ES-I3 (cell line): ENCODE measurements at regions not wholly inside any gene's neighbourhood (a gene's known extent, or its start where the extent isn't known, plus 50 kb on each side); places are given as distances from the start of the nearest gene placed in this dataset.

Source experiments
- H3K36me3 ChIP-seq: 2 replicates; pipeline ENCODE4 v1.6.1; 2013; ENCODE audit warnings: mild to moderate bottlenecking, low read length, control low read depth, moderate library complexity; ENCODE audit not compliant: insufficient read depth
- H3K4me1 ChIP-seq: 2 replicates; pipeline ENCODE4 v1.6.1; 2013; ENCODE audit warnings: mild to moderate bottlenecking, control low read depth, low read length; ENCODE audit not compliant: insufficient read depth
- H3K9ac ChIP-seq: 2 replicates; pipeline ENCODE4 v1.6.1; 2013; ENCODE audit warnings: low read depth, mild to moderate bottlenecking, low read length, moderate library complexity
- H3K9me3 ChIP-seq: 2 replicates; pipeline ENCODE4 v1.6.1; 2013; ENCODE audit warnings: mild to moderate bottlenecking, low read length, moderate library complexity; ENCODE audit not compliant: control insufficient read depth, insufficient read depth

GRCh38 chr11:11789735-11790369, 51.9 kb upstream of the USP47 start:
- H3K9ac ChIP-seq: no peak overlapping the region
- no peaks in the 10 kb centered on the region; the same call in 1 of the 2 replicates for H3K4me1 ChIP-seq
- no peaks in the 10 kb centered on the region; the same call in 1 of the 2 replicates for H3K36me3 ChIP-seq
- no peaks in the 10 kb centered on the region for H3K9me3 ChIP-seq

- no peaks in the 10 kb centered on the region; the same call in 1 of the 2 replicates for H3K4me1 ChIP-seq
- no peak overlapping the region for H3K9ac ChIP-seq
- H3K9me3 ChIP-seq: no peaks in the 10 kb centered on the region
- no peaks in the 10 kb centered on the region; the same call in 1 of the 2 replicates for H3K36me3 ChIP-seq
These were observed 53.6 kb upstream of the USP47 start for GRCh38 chr11:11788063-11788710.

- no peaks in the 10 kb centered on the region; the same call in 1 of the 2 replicates for H3K36me3 ChIP-seq
- no peak overlapping the region for H3K9ac ChIP-seq
- H3K9me3 ChIP-seq: no peaks in the 10 kb centered on the region
- H3K4me1 ChIP-seq: no peaks in the 10 kb centered on the region; the same call in 1 of the 2 replicates
These were observed 54.3 kb upstream of the USP47 start for GRCh38 chr11:11787305-11788062.

GRCh38 chr11:11786771-11787170, 55.0 kb upstream of the USP47 start:
- H3K9me3 ChIP-seq: no peaks in the 10 kb centered on the region
- H3K9ac ChIP-seq: no peak overlapping the region
- no peaks in the 10 kb centered on the region; the same call in 1 of the 2 replicates for H3K4me1 ChIP-seq
- no peaks in the 10 kb centered on the region; the same call in 1 of the 2 replicates for H3K36me3 ChIP-seq

GRCh38 chr11:11786234-11786633, 55.5 kb upstream of the USP47 start:
- no peaks in the 10 kb centered on the region; the same call in 1 of the 2 replicates for H3K4me1 ChIP-seq
- no peaks in the 10 kb centered on the region for H3K9me3 ChIP-seq
- H3K36me3 ChIP-seq: no peaks in the 10 kb centered on the region; the same call in 1 of the 2 replicates
- no peak overlapping the region for H3K9ac ChIP-seq

GRCh38 chr11:11782532-11783110, 59.2 kb upstream of the USP47 start:
- H3K4me1 ChIP-seq: no peaks in the 10 kb centered on the region; the same call in 1 of the 2 replicates
- no peaks in the 10 kb centered on the region; the same call in 1 of the 2 replicates for H3K36me3 ChIP-seq
- no peak overlapping the region for H3K9ac ChIP-seq
- H3K9me3 ChIP-seq: no peaks in the 10 kb centered on the region

- H3K9me3 ChIP-seq: no peaks in the 10 kb centered on the region
- no peak overlapping the region for H3K9ac ChIP-seq
- no peaks in the 10 kb centered on the region for H3K36me3 ChIP-seq
- no peaks in the 10 kb centered on the region for H3K4me1 ChIP-seq
These were observed 60.9 kb upstream of the USP47 start for GRCh38 chr11:11780858-11781257.

GRCh38 chr11:11779975-11780374, 61.8 kb upstream of the USP47 start:
- Histone ChIP-seq H3K36me3 (no peaks in the 10 kb centered on the region), H3K9ac (no peak overlapping the region), H3K4me1 (no peaks in the 10 kb centered on the region), H3K9me3 (no peaks in the 10 kb centered on the region)

- Histone ChIP-seq H3K9me3 (no peaks in the 10 kb centered on the region), H3K4me1 (no peaks in the 10 kb centered on the region), H3K9ac (no peak overlapping the region), H3K36me3 (no peaks in the 10 kb centered on the region)
These were observed 63.9 kb upstream of the USP47 start for GRCh38 chr11:11777897-11778296.

- H3K4me1 ChIP-seq: no peaks in the 10 kb centered on the region
- no peaks in the 10 kb centered on the region for H3K36me3 ChIP-seq
- H3K9ac ChIP-seq: no peak overlapping the region
- H3K9me3 ChIP-seq: no peaks in the 10 kb centered on the region
These were observed 65.1 kb upstream of the USP47 start for GRCh38 chr11:11776714-11777113.

GRCh38 chr11:11774928-11775327, 66.8 kb upstream of the USP47 start:
- H3K36me3 ChIP-seq: no peaks in the 10 kb centered on the region
- H3K4me1 ChIP-seq: no peaks in the 10 kb centered on the region
- no peak overlapping the region for H3K9ac ChIP-seq
- no peaks in the 10 kb centered on the region for H3K9me3 ChIP-seq

GRCh38 chr11:11772865-11773515, 68.8 kb upstream of the USP47 start:
- Histone ChIP-seq H3K36me3 (no peaks in the 10 kb centered on the region), H3K9ac (no peak overlapping the region), H3K4me1 (no peaks in the 10 kb centered on the region), H3K9me3 (no peaks in the 10 kb centered on the region)

- H3K9ac ChIP-seq: no peak overlapping the region
- no peaks in the 10 kb centered on the region for H3K4me1 ChIP-seq
- no peaks in the 10 kb centered on the region for H3K36me3 ChIP-seq
- no peaks in the 10 kb centered on the region for H3K9me3 ChIP-seq
These were observed 70.8 kb upstream of the USP47 start for GRCh38 chr11:11770921-11771486.

- Histone ChIP-seq H3K9ac (no peak overlapping the region), H3K4me1 (no peaks in the 10 kb centered on the region), H3K9me3 (no peaks in the 10 kb centered on the region)
These were observed 71.5 kb upstream of the USP47 start for GRCh38 chr11:11770296-11770695.

More at GRCh38 chr11:11770296-11770695, 71.5 kb upstream of the USP47 start:
- H3K36me3 ChIP-seq: no peaks in the 10 kb centered on the region
